Adipocyte (in vitro differentiated cells): ENCODE measurements at regions not wholly inside any gene's neighbourhood (a gene's known extent, or its start where the extent isn't known, plus 50 kb on each side); places are given as distances from the start of the nearest gene placed in this dataset.
"Not testable (repeated sequence)": the region's sequence is repeated elsewhere in the genome, so short reads cannot be mapped to it uniquely, and the experiment has no call there.

Experiments
- DNase-seq: peaks from one replicate; pipeline ENCODE4 v3.0.0-alpha.2; 2015; ENCODE audit warnings: low read depth
- H3K27me3 ChIP-seq: replicated peaks from 2 replicates; pipeline ENCODE4 v1.7.0; 2013; ENCODE audit warnings: mild to moderate bottlenecking, low read length, moderate library complexity; ENCODE audit not compliant: control insufficient read depth, insufficient read depth
- H3K36me3 ChIP-seq: 2 replicates; pipeline ENCODE4 v1.7.0; 2013; ENCODE audit warnings: low read length, mild to moderate bottlenecking, moderate library complexity; ENCODE audit not compliant: control insufficient read depth, insufficient read depth, severe bottlenecking
- H3K4me1 ChIP-seq: 2 replicates; pipeline ENCODE4 v1.7.0; 2013; ENCODE audit warnings: mild to moderate bottlenecking, low read length, moderate library complexity; ENCODE audit not compliant: control insufficient read depth, insufficient read depth
- H3K4me3 ChIP-seq: 2 replicates; pipeline ENCODE4 v1.7.0; 2013; ENCODE audit warnings: mild to moderate bottlenecking, low read length, moderate library complexity
- H3K9ac ChIP-seq: 2 replicates; pipeline ENCODE4 v1.7.0; 2013; ENCODE audit warnings: mild to moderate bottlenecking, low read length, moderate library complexity
- H3K9me3 ChIP-seq: 2 replicates; pipeline ENCODE4 v1.7.0; 2013; ENCODE audit warnings: mild to moderate bottlenecking, low read length, moderate library complexity; ENCODE audit not compliant: control insufficient read depth

- H3K27me3 ChIP-seq, result no peaks in the 10 kb centered on the region
- no peaks in the 10 kb centered on the region for H3K36me3 ChIP-seq
- no peak overlapping the region for H3K4me3 ChIP-seq
- H3K4me1 ChIP-seq, result no peaks in the 10 kb centered on the region
- no peak for DNase-seq
- peaks cover 9% of the 10 kb centered on the region for H3K9me3 ChIP-seq
- no peak overlapping the region for H3K9ac ChIP-seq
Observed at GRCh38 chr4:156128616-156129015, 174.9 kb upstream of the CTSO start.

- Histone ChIP-seq H3K4me1 (peaks cover 34% of the 10 kb centered on the region), H3K36me3 (no peaks in the 10 kb centered on the region), H3K27me3 (no peaks in the 10 kb centered on the region), H3K4me3 (no peak overlapping the region), H3K9me3 (no peaks in the 10 kb centered on the region), H3K9ac (no peak overlapping the region)
- no peak for DNase-seq
Observed at GRCh38 chr4:156118507-156119220, 165.0 kb upstream of the CTSO start.

GRCh38 chr4:156117743-156118142 lies 164.1 kb upstream of the CTSO start:
- Histone ChIP-seq H3K27me3 (no peaks in the 10 kb centered on the region), H3K4me1 (peaks cover 42% of the 10 kb centered on the region), H3K36me3 (no peaks in the 10 kb centered on the region), H3K9ac (no peak overlapping the region), H3K4me3 (no peak overlapping the region), H3K9me3 (no peaks in the 10 kb centered on the region)
- DNase-seq, result no peak

- Histone ChIP-seq H3K36me3 (no peaks in the 10 kb centered on the region), H3K9ac (no peak overlapping the region), H3K4me3 (no peak overlapping the region), H3K4me1 (peaks cover 42% of the 10 kb centered on the region), H3K9me3 (no peaks in the 10 kb centered on the region), H3K27me3 (no peaks in the 10 kb centered on the region)
- no peak for DNase-seq
Observed at GRCh38 chr4:156116991-156117390, 163.3 kb upstream of the CTSO start.

- no peaks in the 10 kb centered on the region for H3K9me3 ChIP-seq
- H3K4me3 ChIP-seq, result no peak overlapping the region
- H3K36me3 ChIP-seq, result no peaks in the 10 kb centered on the region
- H3K4me1 ChIP-seq, result peaks cover 47% of the 10 kb centered on the region
- DNase-seq, result no peak
- no peaks in the 10 kb centered on the region for H3K27me3 ChIP-seq
- H3K9ac ChIP-seq, result no peak overlapping the region
Observed at GRCh38 chr4:156113138-156113765, 159.6 kb upstream of the CTSO start.

- no peak for DNase-seq
- Histone ChIP-seq H3K4me3 (no peak overlapping the region), H3K36me3 (no peaks in the 10 kb centered on the region), H3K9ac (no peak overlapping the region), H3K9me3 (no peaks in the 10 kb centered on the region), H3K27me3 (no peaks in the 10 kb centered on the region), H3K4me1 (peaks cover 37% of the 10 kb centered on the region)
Observed at GRCh38 chr4:156111686-156112085, 158.0 kb upstream of the CTSO start.

- Histone ChIP-seq H3K27me3 (no peaks in the 10 kb centered on the region), H3K36me3 (no peaks in the 10 kb centered on the region), H3K4me1 (peaks cover 30% of the 10 kb centered on the region), H3K9me3 (no peaks in the 10 kb centered on the region), H3K4me3 (peak overlapping the region; percentile 2), H3K9ac (no peak overlapping the region)
- DNase-seq, result no peak
Observed at GRCh38 chr4:156109943-156110900, 156.6 kb upstream of the CTSO start.

- H3K4me3 ChIP-seq, H3K36me3 ChIP-seq, H3K9ac ChIP-seq, H3K9me3 ChIP-seq, H3K27me3 ChIP-seq, DNase-seq: not testable (repeated sequence)
- H3K4me1 ChIP-seq, result peaks cover 24% of the 10 kb centered on the region
Observed at GRCh38 chr4:156109087-156109486, 155.4 kb upstream of the CTSO start.

- Histone ChIP-seq H3K27me3 (no peaks in the 10 kb centered on the region), H3K36me3 (no peaks in the 10 kb centered on the region), H3K4me1 (peaks cover 10% of the 10 kb centered on the region), H3K9me3 (no peaks in the 10 kb centered on the region), H3K4me3 (no peak overlapping the region), H3K9ac (no peak overlapping the region)
- DNase-seq, result no peak
Observed at GRCh38 chr4:156103311-156103710, 149.6 kb upstream of the CTSO start.

GRCh38 chr4:156102411-156102810 lies 148.7 kb upstream of the CTSO start:
- Histone ChIP-seq H3K27me3 (no peaks in the 10 kb centered on the region), H3K9ac (no peak overlapping the region), H3K4me3 (no peak overlapping the region), H3K9me3 (no peaks in the 10 kb centered on the region), H3K36me3 (no peaks in the 10 kb centered on the region), H3K4me1 (peaks cover 10% of the 10 kb centered on the region)
- no peak for DNase-seq

- H3K9ac ChIP-seq, result no peak overlapping the region
- H3K36me3 ChIP-seq, result no peaks in the 10 kb centered on the region
- DNase-seq, result peak; percentile 34
- peaks cover 10% of the 10 kb centered on the region for H3K4me1 ChIP-seq
- no peaks in the 10 kb centered on the region for H3K9me3 ChIP-seq
- no peak overlapping the region for H3K4me3 ChIP-seq
- no peaks in the 10 kb centered on the region for H3K27me3 ChIP-seq
Observed at GRCh38 chr4:156101571-156101970, 147.9 kb upstream of the CTSO start.
